Stimulated activated CD4-positive, alpha-beta T cell treated with anti-CD3 and anti-CD28 coated beads, Interleukin-12 subunit alpha, Interleukin-12 subunit beta, amount 100 ng/mL, for 48 hours (primary cell): ENCODE measurements at regions not wholly inside any gene's neighbourhood (a gene's known extent, or its start where the extent isn't known, plus 50 kb on each side); places are given as distances from the start of the nearest gene placed in this dataset.

ENCODE experiments used
- DNase-seq, 3 donors: peaks; one replicate each; pipeline ENCODE4 v3.0.0-alpha.2; 2020; ENCODE audit warnings: low read depth in 2 of 3, low spot score in 1 of 3

GRCh38 chrX:14476205-14476604 lies 53.1 kb upstream of the GLRA2 start:
- DNase-seq: no peak

- DNase-seq: no peak
Measured at GRCh38 chrX:14449773-14450172, 79.6 kb upstream of the GLRA2 start.

GRCh38 chrX:14448406-14448805 lies 80.9 kb upstream of the GLRA2 start:
- DNase-seq: no peak

GRCh38 chrX:14440106-14440505 lies 89.2 kb upstream of the GLRA2 start:
- DNase-seq: no peak

GRCh38 chrX:14427614-14428013 lies 101.7 kb upstream of the GLRA2 start:
- no peak for DNase-seq

- no peak for DNase-seq
Measured at GRCh38 chrX:14420841-14421240, 108.5 kb upstream of the GLRA2 start.

- DNase-seq: no peak
Measured at GRCh38 chrX:14412686-14413085, 116.7 kb upstream of the GLRA2 start.

- DNase-seq: no peak
Measured at GRCh38 chrX:14411326-14411725, 118.0 kb upstream of the GLRA2 start.

GRCh38 chrX:14409341-14409740 lies 120.0 kb upstream of the GLRA2 start:
- no peak for DNase-seq

- DNase-seq: no peak
Measured at GRCh38 chrX:14406225-14406624, 123.1 kb upstream of the GLRA2 start.

GRCh38 chrX:14398725-14399124 lies 130.6 kb upstream of the GLRA2 start:
- DNase-seq: no peak

- no peak for DNase-seq
Measured at GRCh38 chrX:14389682-14390081, 139.7 kb upstream of the GLRA2 start.

GRCh38 chrX:14386981-14387380 lies 142.4 kb upstream of the GLRA2 start:
- DNase-seq: no peak

- no peak for DNase-seq
Measured at GRCh38 chrX:14380044-14380443, 149.3 kb upstream of the GLRA2 start.

- DNase-seq: no peak
Measured at GRCh38 chrX:14377427-14377826, 151.9 kb upstream of the GLRA2 start.

- no peak for DNase-seq
Measured at GRCh38 chrX:14363728-14364127, 165.6 kb upstream of the GLRA2 start.

GRCh38 chrX:14362721-14363120 lies 166.6 kb upstream of the GLRA2 start:
- no peak for DNase-seq

GRCh38 chrX:14361435-14361834 lies 167.9 kb upstream of the GLRA2 start:
- DNase-seq: no peak

GRCh38 chrX:14359727-14360126 lies 169.6 kb upstream of the GLRA2 start:
- DNase-seq: no peak

- DNase-seq: no peak
Measured at GRCh38 chrX:14359316-14359715, 170.0 kb upstream of the GLRA2 start.

- DNase-seq: no peak
Measured at GRCh38 chrX:14357314-14357713, 172.0 kb upstream of the GLRA2 start.

GRCh38 chrX:14356401-14356800 lies 172.9 kb upstream of the GLRA2 start:
- DNase-seq: no peak

- no peak for DNase-seq
Measured at GRCh38 chrX:14355556-14355955, 173.8 kb upstream of the GLRA2 start.

- no peak for DNase-seq
Measured at GRCh38 chrX:14354521-14354920, 174.8 kb upstream of the GLRA2 start.
